BE2C (cell line): ENCODE measurements at regions not wholly inside any gene's neighbourhood (a gene's known extent, or its start where the extent isn't known, plus 50 kb on each side); places are given as distances from the start of the nearest gene placed in this dataset.

Source experiments
- DNase-seq: peaks from one replicate; pipeline ENCODE4 v3.0.0-alpha.2; 2020
- H3K27me3 ChIP-seq: fragments of 250-450 bp; sonication (Bioruptor Pico); 2 replicates; pipeline ENCODE4 v1.5.1; 2020; ENCODE audit warnings: mild to moderate bottlenecking
- H3K36me3 ChIP-seq: fragments of 250-450 bp; sonication (Bioruptor Pico); 2 replicates; pipeline ENCODE4 v1.5.1; 2020; ENCODE audit warnings: mild to moderate bottlenecking
- H3K4me1 ChIP-seq: fragments of 250-450 bp; sonication (Bioruptor Pico); 2 replicates; pipeline ENCODE4 v1.5.1; 2020
- H3K4me3 ChIP-seq: 2 replicates; pipeline ENCODE4 v1.5.1; 2011; ENCODE audit warnings: low read depth, low read length
- H3K9me3 ChIP-seq: fragments of 250-450 bp; sonication (Bioruptor Pico); 2 replicates; pipeline ENCODE4 v1.5.1; 2020
- CTCF ChIP-seq: IDR thresholded peaks from 2 replicates; pipeline ENCODE4 v1.5.1; 2012; ENCODE audit warnings: mild to moderate bottlenecking, low read depth, low read length

- H3K36me3 ChIP-seq = no peaks in the 10 kb centered on the region
- no peaks in the 10 kb centered on the region for H3K27me3 ChIP-seq
- TF ChIP-seq CTCF = no peak
- H3K9me3 ChIP-seq = peaks cover 12% of the 10 kb centered on the region; the same call in 1 of the 2 replicates
- no peak overlapping the region for H3K4me3 ChIP-seq
- H3K4me1 ChIP-seq = no peaks in the 10 kb centered on the region
- DNase-seq = no peak
Measured at GRCh38 chr19:28042516-28042915, 1170.4 kb downstream of the UQCRFS1 start.

- no peak for DNase-seq
- no peaks in the 10 kb centered on the region for H3K4me1 ChIP-seq
- H3K27me3 ChIP-seq = no peaks in the 10 kb centered on the region
- TF ChIP-seq CTCF = no peak
- H3K9me3 ChIP-seq = no peaks in the 10 kb centered on the region; the same call in none of the 2 replicates
- H3K4me3 ChIP-seq = no peak overlapping the region
- H3K36me3 ChIP-seq = no peaks in the 10 kb centered on the region
Measured at GRCh38 chr19:28039677-28040381, 1173.1 kb downstream of the UQCRFS1 start.

- no peak for DNase-seq
- H3K4me1 ChIP-seq = no peaks in the 10 kb centered on the region
- no peaks in the 10 kb centered on the region for H3K27me3 ChIP-seq
- no peak for TF ChIP-seq CTCF
- H3K36me3 ChIP-seq = no peaks in the 10 kb centered on the region
- H3K9me3 ChIP-seq = no peaks in the 10 kb centered on the region; the same call in none of the 2 replicates
- H3K4me3 ChIP-seq = no peak overlapping the region
Measured at GRCh38 chr19:28037186-28037585, 1175.8 kb downstream of the UQCRFS1 start.

- H3K9me3 ChIP-seq = no peaks in the 10 kb centered on the region; the same call in none of the 2 replicates
- TF ChIP-seq CTCF = no peak
- no peak overlapping the region for H3K4me3 ChIP-seq
Measured at GRCh38 chr19:28036486-28036885, 1176.5 kb downstream of the UQCRFS1 start.

GRCh38 chr19:28034936-28035335 is 1178.0 kb downstream of the UQCRFS1 start:
- H3K27me3 ChIP-seq = no peaks in the 10 kb centered on the region
- no peak for DNase-seq
- H3K4me3 ChIP-seq = no peak overlapping the region
- no peaks in the 10 kb centered on the region for H3K36me3 ChIP-seq
- no peak for TF ChIP-seq CTCF
- no peaks in the 10 kb centered on the region; the same call in none of the 2 replicates for H3K9me3 ChIP-seq
- no peaks in the 10 kb centered on the region for H3K4me1 ChIP-seq

More at GRCh38 chr19:28036486-28036885, 1176.5 kb downstream of the UQCRFS1 start:
- no peaks in the 10 kb centered on the region for H3K36me3 ChIP-seq
- no peaks in the 10 kb centered on the region for H3K27me3 ChIP-seq
- H3K4me1 ChIP-seq = no peaks in the 10 kb centered on the region
- DNase-seq = no peak

- Histone ChIP-seq H3K4me1 (no peaks in the 10 kb centered on the region), H3K4me3 (no peak overlapping the region), H3K36me3 (no peaks in the 10 kb centered on the region), H3K9me3 (no peaks in the 10 kb centered on the region), H3K27me3 (no peaks in the 10 kb centered on the region)
- no peak for TF ChIP-seq CTCF
- no peak for DNase-seq
Measured at GRCh38 chr19:28028881-28029444, 1184.0 kb downstream of the UQCRFS1 start.
